GM19240 (cell line): ENCODE measurements at regions not wholly inside any gene's neighbourhood (a gene's known extent, or its start where the extent isn't known, plus 50 kb on each side); places are given as distances from the start of the nearest gene placed in this dataset.
"Not testable (repeated sequence)": the region's sequence is repeated elsewhere in the genome, so short reads cannot be mapped to it uniquely, and the experiment has no call there.

Experiments used
- DNase-seq: peaks from one replicate; pipeline ENCODE4 v3.0.0; 2011; ENCODE audit warnings: low spot score; ENCODE audit not compliant: insufficient read length

- no peak for DNase-seq
These were observed 92.0 kb downstream of the RFLNA start for GRCh38 chr12:124386661-124387527.

- DNase-seq: no peak
These were observed 91.2 kb downstream of the RFLNA start for GRCh38 chr12:124386059-124386458.

GRCh38 chr12:124385219-124385969, 90.5 kb downstream of the RFLNA start:
- DNase-seq: no peak

- DNase-seq: no peak
These were observed 89.5 kb downstream of the RFLNA start for GRCh38 chr12:124384299-124384894.

- DNase-seq: no peak
These were observed 88.1 kb downstream of the RFLNA start for GRCh38 chr12:124383028-124383427.

DNA sequence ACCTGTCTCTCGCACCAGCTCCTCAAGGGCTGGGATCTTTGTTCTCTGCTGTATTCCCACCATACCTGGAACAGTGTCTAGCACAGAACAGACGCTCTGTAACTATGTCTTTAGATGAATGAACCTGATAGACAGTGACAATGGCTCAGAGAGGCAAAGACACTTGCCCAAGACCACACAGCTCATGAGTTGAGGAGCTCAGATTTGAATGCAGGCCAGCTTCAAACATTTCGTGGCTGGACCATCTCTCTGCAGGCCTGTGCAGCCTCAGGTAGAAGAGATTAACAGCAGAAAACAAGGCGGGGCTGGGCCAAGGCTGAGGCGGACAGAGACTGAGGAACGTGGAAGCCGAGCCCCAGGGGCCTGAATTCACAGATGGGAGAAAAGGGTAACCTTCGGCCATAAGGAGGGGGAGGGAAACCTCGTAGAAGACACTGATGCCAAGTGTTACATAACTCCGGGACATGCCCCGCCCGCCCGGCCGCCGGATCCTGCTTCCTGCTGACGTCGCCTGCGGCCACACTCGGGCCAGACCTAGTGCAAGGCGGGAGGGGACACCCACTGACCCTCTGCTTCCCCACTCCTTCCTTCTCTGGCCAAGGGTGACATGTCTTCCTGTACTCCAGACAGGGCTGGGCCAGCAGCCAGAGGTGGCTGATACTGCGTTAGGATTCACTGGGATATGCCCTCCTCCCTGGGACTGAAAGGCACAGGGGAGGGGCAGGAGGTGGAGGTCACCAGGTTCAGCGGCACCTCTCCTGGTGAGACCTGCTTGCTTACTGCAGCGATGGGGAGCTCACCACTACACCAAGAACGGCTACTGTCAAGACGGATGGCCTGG, 86.8 kb downstream of the RFLNA start:
- no peak for DNase-seq

- no peak for DNase-seq
These were observed 86.0 kb downstream of the RFLNA start for GRCh38 chr12:124380796-124381455.

DNA sequence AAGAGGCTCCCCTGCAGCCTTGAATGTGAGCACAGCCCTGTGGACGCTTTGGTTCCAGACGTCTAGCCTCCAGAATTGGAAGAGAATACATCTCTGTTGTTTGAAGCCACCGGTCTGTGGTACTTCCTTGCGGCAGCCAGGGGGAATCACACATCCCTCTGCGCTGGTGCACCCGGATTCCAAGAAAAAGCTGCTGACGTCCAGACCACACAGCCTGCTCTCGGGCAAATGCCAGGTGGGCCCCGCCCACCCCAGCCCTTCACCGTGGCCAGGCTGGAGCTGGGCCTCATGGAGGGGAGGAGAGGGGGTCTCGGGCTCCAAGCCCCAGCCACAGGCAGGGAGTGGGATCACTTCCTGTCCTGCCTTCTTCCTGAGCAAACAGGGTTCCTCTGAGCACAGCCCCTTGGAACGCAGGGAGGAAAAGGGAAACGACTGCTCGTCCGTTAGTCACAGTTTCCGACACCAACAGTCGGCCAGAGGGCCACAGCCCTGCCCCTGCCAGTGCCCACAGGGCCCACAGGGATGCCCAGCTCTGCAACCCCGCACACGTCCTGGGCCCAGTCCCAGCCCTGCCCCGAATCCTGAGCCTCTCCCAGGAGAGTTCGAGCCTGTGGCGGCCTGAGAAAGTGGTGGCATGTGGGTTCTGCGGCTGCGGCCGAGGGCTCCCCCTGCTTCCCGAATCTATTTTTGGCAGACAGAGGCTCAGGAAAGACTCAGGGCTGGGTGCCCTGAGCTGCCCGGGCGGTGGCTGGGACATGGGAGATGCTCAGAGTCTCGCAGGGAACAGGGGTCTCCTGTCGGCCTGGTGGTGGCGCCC, 85.3 kb downstream of the RFLNA start:
- no peak for DNase-seq

- DNase-seq: no peak
These were observed 84.6 kb downstream of the RFLNA start for GRCh38 chr12:124379379-124379937.

- DNase-seq: no peak
These were observed 84.0 kb downstream of the RFLNA start for GRCh38 chr12:124378926-124379325.

- DNase-seq: no peak
These were observed 83.2 kb downstream of the RFLNA start for GRCh38 chr12:124377981-124378509.

DNA sequence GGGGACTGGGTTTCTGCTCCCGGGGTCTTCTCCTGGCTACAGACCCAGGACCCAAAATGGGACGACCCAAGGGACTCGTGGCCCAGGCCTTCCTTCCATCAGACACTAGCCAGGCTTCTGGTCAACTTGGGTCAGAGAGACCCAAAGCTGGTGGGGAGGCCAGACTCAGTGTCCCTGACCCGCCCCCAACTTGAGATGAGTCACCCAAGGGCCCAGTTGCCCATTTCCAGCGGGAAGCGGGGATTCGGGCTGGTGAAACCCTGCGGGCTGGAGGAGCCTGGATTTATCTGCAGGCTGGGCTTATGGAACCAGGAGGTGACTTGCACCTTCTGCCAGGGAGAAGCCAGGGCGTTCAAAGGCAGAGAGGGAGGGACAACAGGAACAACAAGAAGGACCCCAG, 81.5 kb downstream of the RFLNA start:
- no peak for DNase-seq

- DNase-seq: no peak
These were observed 80.9 kb downstream of the RFLNA start for GRCh38 chr12:124375789-124376175.

- DNase-seq: no peak
These were observed 80.4 kb downstream of the RFLNA start for GRCh38 chr12:124375141-124375788.

GRCh38 chr12:124374567-124374966, 79.7 kb downstream of the RFLNA start:
- no peak for DNase-seq

- DNase-seq: no peak
These were observed 79.3 kb downstream of the RFLNA start for GRCh38 chr12:124374147-124374546.

- DNase-seq: not testable (repeated sequence)
These were observed 78.8 kb downstream of the RFLNA start for GRCh38 chr12:124373701-124374100.

DNA sequence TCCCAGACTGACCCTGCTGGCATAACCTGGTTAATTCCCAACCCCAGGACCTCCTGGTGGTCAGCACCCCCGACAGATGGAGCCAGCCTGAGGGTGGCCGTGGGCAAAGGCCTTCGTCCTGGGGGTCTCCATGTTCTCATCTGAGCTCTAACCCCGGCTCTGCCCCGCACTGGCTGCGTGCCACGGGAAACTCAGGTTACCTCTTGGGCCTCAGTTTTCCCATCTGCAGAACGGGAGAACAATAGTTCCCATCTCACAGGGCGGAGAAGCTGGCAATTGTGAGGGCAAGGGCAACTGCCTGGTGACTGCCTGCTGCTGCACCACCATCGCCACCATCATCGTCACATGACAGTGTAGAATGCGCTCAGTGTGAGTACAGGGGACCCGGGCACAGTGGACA, 77.9 kb downstream of the RFLNA start:
- no peak for DNase-seq
